ENCODE measurements at regions not wholly inside any gene's neighbourhood (a gene's known extent, or its start where the extent isn't known, plus 50 kb on each side); places are given as distances from the start of the nearest gene placed in this dataset.
"Not testable (repeated sequence)": the region's sequence is repeated elsewhere in the genome, so short reads cannot be mapped to it uniquely, and the experiment has no call there.

DNA sequence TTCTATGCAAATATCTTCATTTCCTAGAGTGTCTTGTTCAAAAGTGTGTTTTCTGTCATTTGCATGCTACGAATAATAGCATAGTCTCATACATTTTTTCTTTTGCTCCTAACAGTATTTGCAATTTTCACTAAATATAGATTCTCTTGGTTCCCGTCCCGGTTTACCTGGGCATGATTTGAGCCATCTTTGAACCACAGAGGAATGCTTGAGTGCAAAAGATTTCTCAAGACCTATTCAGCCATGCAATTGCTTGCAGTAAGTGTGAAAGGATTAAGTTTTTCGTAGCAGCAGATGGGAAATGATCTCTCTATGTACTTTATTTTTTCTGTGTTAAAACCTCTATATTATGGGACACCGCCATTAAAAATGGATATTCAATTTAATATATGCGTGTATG, 733.0 kb downstream of the ZPLD1 start:
- DNase-seq (ENCODE audit: low read depth in 2 of 2): no peak

GRCh38 chr3:103169289-103169688, 734.5 kb downstream of the ZPLD1 start:
- DNase-seq (ENCODE audit: low read depth in 2 of 2): no peak

DNA sequence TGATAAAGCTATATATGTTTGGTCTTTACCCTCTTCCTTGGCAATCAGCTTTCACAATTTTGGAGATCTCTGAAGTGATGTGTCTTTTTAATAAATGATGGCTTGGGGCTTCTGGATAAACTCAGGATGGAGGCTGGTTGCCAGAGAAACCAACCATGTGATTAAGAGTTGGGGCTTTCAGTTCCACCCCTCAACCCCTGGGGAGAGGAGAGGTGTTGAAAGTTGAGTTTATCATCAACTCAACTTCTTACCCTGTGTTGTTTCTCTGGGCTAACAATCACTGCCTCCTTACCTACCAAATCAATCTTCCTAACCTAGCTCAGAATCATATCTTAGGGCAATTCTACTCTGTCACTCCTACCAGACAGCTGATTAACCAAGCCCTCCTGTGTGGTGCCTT, 735.8 kb downstream of the ZPLD1 start:
- DNase-seq (ENCODE audit: low read depth in 2 of 2): no peak

GRCh38 chr3:103173940-103174339, 739.1 kb downstream of the ZPLD1 start:
- no peak for DNase-seq (ENCODE audit: low read depth in 2 of 2)

- no peak for DNase-seq (ENCODE audit: low read depth in 2 of 2)
Measured at GRCh38 chr3:103181160-103181559, 746.3 kb downstream of the ZPLD1 start.

GRCh38 chr3:103184772-103185171, 750.0 kb downstream of the ZPLD1 start:
- no peak for DNase-seq (ENCODE audit: low read depth in 2 of 2)

DNA sequence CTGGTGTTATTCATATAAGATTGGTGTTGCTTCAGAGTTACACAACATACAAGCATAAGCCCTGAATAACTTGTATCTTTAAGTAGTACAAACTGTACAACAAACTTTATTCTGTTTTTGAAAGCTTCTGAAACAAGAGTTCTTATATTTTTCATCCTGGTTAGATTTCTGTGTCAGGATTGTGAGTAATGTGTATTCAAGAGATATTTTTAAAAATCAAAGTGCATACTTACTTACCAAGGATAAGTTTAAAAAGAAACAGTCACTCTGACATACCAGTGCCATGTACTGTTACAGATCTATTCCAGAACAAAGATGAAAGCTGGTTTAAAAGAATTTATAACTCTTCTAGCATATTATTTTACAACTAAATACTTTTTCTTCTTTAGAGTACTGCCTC, 755.1 kb downstream of the ZPLD1 start:
- no peak for DNase-seq (ENCODE audit: low read depth in 2 of 2)

DNA sequence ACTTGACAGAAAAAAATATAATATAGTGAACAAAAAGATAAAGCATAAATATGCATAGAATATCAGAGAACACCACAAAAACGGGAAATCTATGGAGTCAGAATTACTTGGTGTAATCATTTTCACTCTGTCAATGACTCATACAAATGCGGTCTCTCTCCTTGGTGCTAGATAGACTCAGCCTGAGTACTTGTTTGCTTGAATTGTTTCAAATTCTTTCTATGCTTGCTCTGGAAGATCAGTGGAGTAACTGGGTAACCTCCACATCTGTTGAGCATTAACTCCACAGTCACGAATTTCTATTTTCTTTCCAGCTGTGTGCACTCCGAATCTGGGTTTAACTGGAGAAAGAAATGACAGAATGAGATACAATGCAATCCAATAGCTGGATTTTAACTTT, 760.4 kb downstream of the ZPLD1 start:
- no peak for DNase-seq (ENCODE audit: low read depth in 2 of 2)

GRCh38 chr3:103203441-103203840, 768.6 kb downstream of the ZPLD1 start:
- no peak for DNase-seq (ENCODE audit: low read depth in 2 of 2)

DNA sequence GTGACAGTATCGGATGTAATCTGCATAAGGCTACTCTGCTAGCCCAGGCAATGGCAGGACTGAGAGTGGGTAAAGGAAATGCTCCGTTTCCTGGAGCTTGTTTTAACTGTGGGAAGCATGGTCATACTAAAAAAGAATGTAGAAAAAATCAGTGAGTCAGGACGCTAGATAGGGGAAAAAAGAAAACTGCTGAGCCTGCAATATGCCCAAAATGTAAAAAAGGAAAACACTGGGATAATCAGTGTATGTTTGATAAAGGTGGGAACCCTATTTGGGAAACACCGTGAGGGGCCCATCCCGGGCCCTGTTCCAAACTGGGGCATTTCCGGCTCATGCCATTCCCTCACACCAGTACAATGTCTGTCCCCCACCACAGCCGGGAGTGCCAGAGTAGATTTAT, 775.8 kb downstream of the ZPLD1 start:
- DNase-seq (ENCODE audit: low read depth in 2 of 2): no peak

GRCh38 chr3:103218146-103218545, 783.3 kb downstream of the ZPLD1 start:
- no peak for DNase-seq (ENCODE audit: low read depth in 2 of 2)

DNA sequence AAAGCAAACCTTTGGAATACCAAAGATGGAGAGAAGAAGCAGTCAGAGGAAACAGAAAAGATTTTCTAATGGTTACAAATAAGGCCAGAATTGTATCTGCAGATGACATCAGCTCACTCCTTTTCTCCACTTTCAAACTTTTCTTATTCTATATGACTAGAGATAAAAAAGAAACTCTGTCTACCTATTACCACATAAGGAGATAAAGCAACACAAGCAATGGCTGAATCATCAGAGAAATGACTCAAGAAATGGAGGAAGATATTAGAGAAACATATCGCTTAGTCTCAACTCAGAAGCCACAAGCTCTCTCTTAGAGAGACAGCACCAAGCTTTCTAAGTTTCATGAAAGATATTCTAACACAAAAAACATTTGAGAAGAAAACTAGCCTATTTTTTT, 784.0 kb downstream of the ZPLD1 start:
- no peak for DNase-seq (ENCODE audit: low read depth in 2 of 2)

DNA sequence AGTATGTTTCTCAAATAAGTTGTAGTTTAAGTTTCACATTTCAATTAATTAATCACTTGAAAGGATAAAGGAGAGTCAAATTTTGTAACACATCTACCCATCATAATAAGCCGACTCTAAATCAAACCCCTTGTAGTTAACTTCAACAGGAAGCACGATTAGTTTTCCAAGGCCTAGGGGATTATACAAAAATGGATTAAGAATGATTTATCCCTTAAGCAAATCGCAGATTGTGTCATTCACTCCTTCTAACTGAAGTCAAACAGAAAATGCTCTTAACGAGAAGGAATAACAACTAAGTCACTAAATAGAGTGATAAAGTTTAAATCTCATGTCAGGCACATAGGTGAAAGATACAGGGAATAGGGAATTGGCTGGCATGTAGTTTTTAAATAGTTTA, 792.8 kb downstream of the ZPLD1 start:
- DNase-seq (ENCODE audit: low read depth in 2 of 2): no peak

- no peak for DNase-seq (ENCODE audit: low read depth in 2 of 2)
Measured at GRCh38 chr3:103247459-103247858, 812.6 kb downstream of the ZPLD1 start.

DNA sequence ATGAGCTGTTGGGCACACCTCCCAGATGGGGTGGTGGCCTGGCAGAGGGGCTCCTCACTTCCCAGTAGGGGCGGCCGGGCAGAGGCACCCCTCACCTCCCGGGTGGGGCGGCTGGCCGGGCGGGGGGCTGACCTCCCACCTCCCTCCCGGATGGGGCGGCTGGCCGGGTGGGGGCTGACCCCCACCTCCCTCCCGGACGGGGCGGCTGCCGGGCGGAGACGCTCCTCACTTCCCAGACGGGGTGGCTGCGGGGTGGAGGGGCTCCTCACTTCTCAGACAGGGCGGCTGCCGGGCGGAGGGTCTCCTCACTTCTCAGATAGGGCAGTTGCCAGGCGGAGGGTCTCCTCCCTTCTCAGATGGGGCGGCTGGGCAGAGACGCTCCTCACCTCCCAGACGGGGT, 820.0 kb downstream of the ZPLD1 start:
- DNase-seq (ENCODE audit: low read depth in 2 of 2): not testable (repeated sequence)

DNA sequence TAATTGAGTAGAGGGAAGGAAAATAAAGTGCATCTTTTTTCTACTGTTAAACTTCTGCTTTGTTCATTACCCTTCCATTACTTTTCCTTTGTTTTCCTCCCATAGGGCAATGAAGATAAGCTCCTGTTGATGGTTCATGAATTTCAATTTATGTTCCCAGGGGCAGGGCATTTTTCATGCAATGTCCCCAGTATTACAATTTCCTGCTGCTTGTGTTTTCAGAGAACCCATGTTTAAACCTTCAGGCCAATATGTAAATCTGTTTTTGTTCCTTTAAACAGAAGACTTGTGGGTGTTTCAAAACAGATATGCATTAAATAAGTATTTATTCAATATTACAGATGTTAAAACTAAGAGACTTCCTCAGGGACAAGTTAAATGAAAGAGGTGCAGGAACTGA, 834.5 kb downstream of the ZPLD1 start:
- no peak for DNase-seq (ENCODE audit: low read depth in 2 of 2)

- DNase-seq (ENCODE audit: low read depth in 2 of 2): no peak
Measured at GRCh38 chr3:103271575-103271974, 836.8 kb downstream of the ZPLD1 start.

GRCh38 chr3:103295974-103296570, 861.3 kb downstream of the ZPLD1 start:
- no peak for DNase-seq (ENCODE audit: low read depth in 2 of 2)

- not testable (repeated sequence) for DNase-seq (ENCODE audit: low read depth in 2 of 2)
Measured at GRCh38 chr3:103297502-103297901, 862.7 kb downstream of the ZPLD1 start.

- no peak for DNase-seq (ENCODE audit: low read depth in 2 of 2)
Measured at GRCh38 chr3:103306104-103306503, 871.3 kb downstream of the ZPLD1 start.

GRCh38 chr3:103308921-103309320, 874.1 kb downstream of the ZPLD1 start:
- DNase-seq (ENCODE audit: low read depth in 2 of 2): no peak

DNA sequence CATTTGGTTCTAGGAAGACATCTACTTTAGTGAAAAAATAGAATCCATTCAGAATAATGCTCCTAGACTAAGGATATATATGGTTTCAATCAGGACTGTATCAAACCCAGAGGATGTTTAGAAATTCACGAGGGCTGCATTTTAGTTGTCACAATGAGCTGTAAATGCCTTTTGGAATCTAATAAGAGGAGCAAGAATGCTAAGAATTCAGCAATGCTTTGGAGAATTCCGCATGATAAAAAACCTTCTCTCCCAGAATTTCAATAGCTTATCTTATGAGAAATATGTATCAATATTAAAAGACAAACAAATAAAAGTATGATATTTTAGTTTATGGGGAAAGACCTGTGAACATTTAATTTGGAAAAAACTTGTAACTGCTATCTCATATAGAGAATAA, 885.1 kb downstream of the ZPLD1 start:
- DNase-seq (ENCODE audit: low read depth in 2 of 2): no peak

DNA sequence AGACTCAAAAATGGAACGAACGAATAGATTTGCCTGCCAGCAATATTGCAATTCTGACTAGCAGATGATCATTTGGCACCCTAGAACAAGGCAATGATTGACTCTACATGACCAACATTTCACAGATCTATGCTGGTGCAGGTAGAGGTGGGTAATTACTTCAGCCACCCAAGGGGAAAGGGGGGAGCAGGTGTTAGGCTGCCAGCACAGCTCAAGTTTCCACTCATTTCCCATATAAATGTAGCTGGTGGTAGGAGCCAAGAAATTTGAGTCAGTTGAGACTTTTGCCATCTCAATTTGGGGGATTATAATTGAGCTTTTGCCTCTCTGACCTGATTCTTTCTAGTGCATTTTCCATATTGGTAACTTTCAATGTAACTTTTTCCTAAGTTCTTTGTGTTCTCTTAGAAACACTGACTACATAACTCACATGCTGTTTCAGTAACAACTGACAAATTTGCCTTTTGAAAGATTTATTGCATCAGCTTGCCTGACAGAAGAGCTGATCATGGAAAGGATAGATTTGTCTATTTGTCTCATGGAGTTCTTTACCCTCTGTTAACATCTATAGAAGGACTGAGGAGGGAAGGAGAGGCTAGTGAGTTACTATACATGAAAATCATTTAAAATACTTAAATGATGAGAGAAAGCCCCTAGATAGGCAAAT, 902.5 kb downstream of the ZPLD1 start:
- DNase-seq (ENCODE audit: low read depth in 2 of 2): no peak

DNA sequence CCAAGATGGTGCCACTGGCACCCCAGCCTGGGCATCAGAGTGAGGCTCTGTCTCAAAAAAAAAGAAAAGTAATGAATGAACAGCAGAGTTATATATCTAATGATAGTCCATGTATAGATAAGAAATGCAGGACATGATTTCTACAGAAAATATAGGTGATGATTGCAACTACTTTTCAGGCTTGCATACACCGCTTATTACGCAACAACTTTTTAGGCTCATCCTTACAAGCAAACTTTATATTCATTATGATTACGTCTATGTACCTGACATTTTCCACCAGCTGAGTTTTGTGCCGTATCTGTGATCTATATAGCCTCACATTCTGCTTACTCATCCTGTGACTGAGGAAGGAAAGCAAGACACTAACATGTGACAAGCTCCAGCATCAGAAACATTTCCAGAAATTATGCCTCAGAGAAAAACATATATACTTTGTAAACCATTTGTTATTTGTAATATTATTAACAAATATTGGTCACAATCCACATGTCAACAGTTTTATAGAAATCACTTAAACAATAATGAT, 906.3 kb downstream of the ZPLD1 start:
- no peak for DNase-seq (ENCODE audit: low read depth in 2 of 2)
